GM13977 (cell line): ENCODE measurements at regions not wholly inside any gene's neighbourhood (a gene's known extent, or its start where the extent isn't known, plus 50 kb on each side); places are given as distances from the start of the nearest gene placed in this dataset.

Experiments
- DNase-seq: peaks from one replicate; pipeline ENCODE4 v3.0.0; 2012; ENCODE audit warnings: low spot score
- in situ Hi-C: fragments of 300-500 bp; cut with MboI; formaldehyde crosslinking; loops from one replicate; pipeline ENCODE4 v1.12.0; 2022; ENCODE audit warnings: low sequenced_read_pairs, low pct_unique_long_range_greater_than_20kb, mixed read lengths, inconsistent platforms; ENCODE audit not compliant: unreplicated experiment
- TF ChIP-seq, protein P1 (sequence below): IDR thresholded peaks from 2 replicates; pipeline ENCODE4 v1.5.1; 2012; ENCODE audit warnings: mild to moderate bottlenecking, control low read depth; ENCODE audit not compliant: insufficient read depth; ENCODE audit errors: extremely low read depth, missing control alignments

DNA sequence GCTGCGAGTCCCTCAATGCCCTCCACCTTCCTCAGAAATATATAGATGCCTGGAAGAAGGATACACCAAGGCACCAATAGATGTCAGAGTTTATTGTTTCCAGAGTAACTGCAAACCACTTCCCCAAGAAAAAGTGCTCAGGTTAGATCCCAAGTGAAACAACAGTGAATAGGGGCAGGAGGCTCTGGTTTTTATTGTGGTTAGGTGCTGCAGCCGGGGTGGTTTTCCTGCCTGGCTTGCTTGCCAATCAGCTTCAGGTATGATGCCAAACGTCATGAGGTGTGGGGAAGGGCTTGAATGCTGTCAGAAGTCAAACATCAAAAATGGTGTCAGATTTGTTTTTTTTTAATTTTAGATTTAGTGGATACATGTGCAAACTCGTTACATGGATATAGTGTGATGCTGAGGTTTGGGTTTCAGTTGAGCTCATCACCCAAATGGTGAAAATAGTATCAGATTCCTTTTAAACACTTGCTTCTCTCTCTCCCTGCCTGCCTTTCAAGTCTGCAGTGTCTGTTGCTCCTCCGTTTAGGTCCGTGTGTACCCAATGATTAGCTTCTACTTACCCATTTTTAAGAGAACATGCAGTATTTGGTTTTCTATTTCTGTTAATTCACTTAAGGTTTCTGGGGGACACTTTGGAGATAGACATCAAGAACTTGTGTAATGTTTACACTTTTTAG is 1317.0 kb downstream of the MRPL39 start:
- in situ Hi-C loops = no loop called here
- no peak for DNase-seq
- TF ChIP-seq, protein P1, sequence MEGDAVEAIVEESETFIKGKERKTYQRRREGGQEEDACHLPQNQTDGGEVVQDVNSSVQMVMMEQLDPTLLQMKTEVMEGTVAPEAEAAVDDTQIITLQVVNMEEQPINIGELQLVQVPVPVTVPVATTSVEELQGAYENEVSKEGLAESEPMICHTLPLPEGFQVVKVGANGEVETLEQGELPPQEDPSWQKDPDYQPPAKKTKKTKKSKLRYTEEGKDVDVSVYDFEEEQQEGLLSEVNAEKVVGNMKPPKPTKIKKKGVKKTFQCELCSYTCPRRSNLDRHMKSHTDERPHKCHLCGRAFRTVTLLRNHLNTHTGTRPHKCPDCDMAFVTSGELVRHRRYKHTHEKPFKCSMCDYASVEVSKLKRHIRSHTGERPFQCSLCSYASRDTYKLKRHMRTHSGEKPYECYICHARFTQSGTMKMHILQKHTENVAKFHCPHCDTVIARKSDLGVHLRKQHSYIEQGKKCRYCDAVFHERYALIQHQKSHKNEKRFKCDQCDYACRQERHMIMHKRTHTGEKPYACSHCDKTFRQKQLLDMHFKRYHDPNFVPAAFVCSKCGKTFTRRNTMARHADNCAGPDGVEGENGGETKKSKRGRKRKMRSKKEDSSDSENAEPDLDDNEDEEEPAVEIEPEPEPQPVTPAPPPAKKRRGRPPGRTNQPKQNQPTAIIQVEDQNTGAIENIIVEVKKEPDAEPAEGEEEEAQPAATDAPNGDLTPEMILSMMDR = no peak

DNA sequence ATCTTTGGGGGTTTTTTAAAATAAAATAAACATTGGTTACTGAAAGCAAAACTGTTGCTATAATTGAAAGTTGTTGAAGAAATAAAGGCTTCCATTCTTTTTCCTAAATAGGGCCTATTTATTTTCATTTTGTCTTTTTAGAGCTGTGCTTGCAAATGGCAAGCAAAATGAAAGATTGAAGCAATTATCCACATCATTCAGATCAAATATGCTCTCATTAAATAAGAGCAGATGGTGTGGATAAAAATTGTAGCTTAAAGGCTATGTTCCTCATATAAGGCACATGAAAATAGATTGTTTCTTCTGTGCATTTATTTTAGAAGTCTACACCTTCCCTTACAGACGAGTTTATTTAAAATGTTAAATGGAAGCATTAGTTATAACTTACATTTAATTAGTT is 1317.7 kb downstream of the MRPL39 start:
- DNase-seq = no peak
- TF ChIP-seq, protein P1 = no peak
- in situ Hi-C loops = no loop called here

DNA sequence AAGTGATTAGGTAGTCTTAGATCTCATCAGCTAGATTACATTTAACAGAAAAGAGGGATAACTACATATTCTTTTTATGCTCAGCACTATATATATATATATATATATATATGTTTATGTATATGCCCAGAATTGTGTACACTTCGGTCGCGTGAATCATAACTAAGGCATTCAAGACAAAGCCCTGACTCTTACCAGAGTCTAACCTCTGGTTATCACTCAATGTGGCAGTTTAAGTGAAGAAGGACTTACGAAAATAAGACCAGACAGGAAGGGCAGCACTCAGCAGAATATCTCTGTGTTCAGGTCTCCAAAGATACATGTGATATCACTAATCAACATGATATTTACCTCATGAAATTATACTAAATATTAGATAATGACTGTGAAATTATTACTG is 1326.7 kb downstream of the MRPL39 start:
- TF ChIP-seq, protein P1 = no peak
- no peak for DNase-seq

DNA sequence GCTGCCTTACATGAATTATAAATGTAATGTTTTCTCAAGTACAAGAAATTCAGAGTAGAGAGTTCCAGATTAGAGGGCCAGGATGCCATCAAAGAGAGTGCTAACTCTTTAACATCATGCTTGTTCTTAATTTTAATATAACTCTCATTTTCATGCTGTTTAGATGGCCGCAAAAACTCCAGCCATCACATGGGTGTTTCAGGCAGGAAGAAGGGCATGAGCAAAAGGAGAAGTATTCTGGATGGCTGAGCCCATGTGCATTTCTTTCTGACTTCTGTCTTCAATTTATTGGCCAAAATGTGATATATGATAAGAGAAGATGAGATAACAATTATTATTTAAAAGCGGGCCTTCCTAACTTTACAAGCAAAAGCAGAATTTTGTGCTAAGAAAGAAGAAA is 1328.6 kb downstream of the MRPL39 start:
- in situ Hi-C loops = no loop called here
- DNase-seq = no peak
- TF ChIP-seq, protein P1 = no peak

More for the DNA sequence above, 1326.7 kb downstream of the MRPL39 start:
- in situ Hi-C loops = no loop called here

DNA sequence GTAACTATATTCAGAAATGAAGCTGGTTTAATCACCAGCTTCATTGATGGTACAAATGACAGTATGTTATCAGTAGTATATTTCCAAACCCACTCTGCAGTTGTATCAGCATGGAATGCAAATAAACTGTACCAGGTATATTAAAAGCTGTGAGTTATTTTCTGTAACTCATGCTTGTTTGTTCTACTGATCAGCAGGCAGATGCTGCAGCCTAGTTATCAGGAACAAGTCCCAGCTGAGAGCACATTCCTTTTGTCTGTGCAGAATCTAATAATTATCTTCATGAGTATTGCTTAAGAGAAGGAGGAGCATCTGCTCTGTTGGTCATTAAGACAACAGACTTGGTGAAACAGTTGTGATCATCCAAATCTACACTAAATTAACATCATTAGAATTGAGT is 1331.1 kb downstream of the MRPL39 start:
- DNase-seq = no peak
- in situ Hi-C loops = no loop called here
- TF ChIP-seq, protein P1 = no peak

DNA sequence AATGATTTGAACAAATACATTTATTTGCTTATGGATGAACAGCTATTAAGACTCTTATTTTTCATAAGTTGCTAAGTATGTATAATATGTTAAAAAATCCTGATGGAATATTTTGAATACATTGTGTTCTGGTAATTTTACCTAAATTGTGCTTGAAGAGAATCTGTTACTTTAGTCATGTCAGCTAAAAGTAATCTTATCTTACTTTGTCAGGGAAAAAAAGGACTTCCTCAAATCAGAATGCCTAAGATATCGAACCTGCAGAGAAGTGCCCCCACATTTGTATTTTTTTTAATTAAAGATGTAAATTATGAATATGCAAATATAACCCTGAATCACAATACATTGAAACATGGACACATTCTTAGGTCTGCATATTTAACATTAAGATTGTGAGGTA is 1331.7 kb downstream of the MRPL39 start:
- in situ Hi-C loops = no loop called here
- DNase-seq = no peak

More for the DNA sequence above, 1331.7 kb downstream of the MRPL39 start:
- TF ChIP-seq, protein P1 = no peak
